Esophagus squamous epithelium (tissue), 5 donors: ENCODE measurements at regions not wholly inside any gene's neighbourhood (a gene's known extent, or its start where the extent isn't known, plus 50 kb on each side); places are given as distances from the start of the nearest gene placed in this dataset.

Source experiments
- DNase-seq: peaks from one replicate; lab custom pipeline; 2025; lab: John Stamatoyannopoulos, UW
- H3K27ac ChIP-seq, 4 donors: fragments of 200-600 bp; sonication (generic); one replicate each; pipeline ENCODE4 v1.5.1; 2016 to 2019; ENCODE audit warnings: mild to moderate bottlenecking in 1 of 4
- H3K27me3 ChIP-seq, 4 donors: fragments of 200-600 bp; sonication (generic); 1 replicate in 3 of 4; 2 replicates in 1 of 4; pipeline versions ENCODE4 v1.5.1 to v1.6.0; 2017 to 2021; ENCODE audit warnings: antibody characterized with exemption in 1 of 4
- H3K36me3 ChIP-seq, 3 donors: fragments of 200-600 bp; sonication (generic); one replicate each; pipeline ENCODE4 v1.5.1; 2016 to 2019
- H3K4me1 ChIP-seq, 3 donors: fragments of 200-600 bp; sonication (generic); one replicate each; pipeline ENCODE4 v1.5.1; 2017 to 2019
- H3K4me3 ChIP-seq, 4 donors: fragments of 200-600 bp; sonication (generic); 1 replicate in 3 of 4; 2 replicates in 1 of 4; pipeline ENCODE4 v1.5.1; 2016 to 2019; ENCODE audit warnings: mild to moderate bottlenecking in 2 of 4, moderate library complexity in 1 of 4
- H3K9me3 ChIP-seq, 3 donors: fragments of 200-600 bp; sonication (generic); one replicate each; pipeline ENCODE4 v1.5.1; 2016 to 2019
- POLR2A ChIP-seq, 4 donors: fragments of 450-650 bp; IDR thresholded peaks; one replicate each; pipeline ENCODE4 v1.6.1; 2017; ENCODE audit warnings: antibody characterized with exemption in 4 of 4, mild to moderate bottlenecking in 4 of 4, moderate library complexity in 3 of 4
- WGBS, 2 donors: methylation state at CpG; one replicate each; pipeline ENCODE4 v1.1.5; 2018; 5-methylcytosine and 5-hydroxymethylcytosine counted together
- intact Hi-C: fragments of 100-400 bp; cut with DNase I; formaldehyde crosslinking; loops from one replicate; pipeline ENCODE4 v1.15.0; 2022
- TF ChIP-seq, protein P1 (sequence below), 6 experiments: fragments of 450-650 bp in 4 of 6; fragments of 200-600 bp in 2 of 6; sonication (generic) in 2 of 6; IDR thresholded peaks; one replicate each; pipeline ENCODE4 v1.5.1; 2016 to 2019; ENCODE audit warnings: antibody characterized with exemption in 6 of 6, mild to moderate bottlenecking in 4 of 6, moderate library complexity in 4 of 6
- donor health status: DM: yes; HTN: yes; CAD: no.

GRCh38 chr5:29296548-29296947 lies 1896.9 kb upstream of the CDH6 start:
- intact Hi-C loops = no loop called here
- DNase-seq = no peak
- no peak overlapping the region for H3K27ac ChIP-seq
- peaks cover 0 to 8% (median 6%) of the 10 kb centered on the region in 3 donors for H3K9me3 ChIP-seq
- H3K27me3 ChIP-seq = no peaks in the 10 kb centered on the region
- TF ChIP-seq POLR2A (IDR thresholded peaks at IDR 0.05) = no peak
- TF ChIP-seq, protein P1, sequence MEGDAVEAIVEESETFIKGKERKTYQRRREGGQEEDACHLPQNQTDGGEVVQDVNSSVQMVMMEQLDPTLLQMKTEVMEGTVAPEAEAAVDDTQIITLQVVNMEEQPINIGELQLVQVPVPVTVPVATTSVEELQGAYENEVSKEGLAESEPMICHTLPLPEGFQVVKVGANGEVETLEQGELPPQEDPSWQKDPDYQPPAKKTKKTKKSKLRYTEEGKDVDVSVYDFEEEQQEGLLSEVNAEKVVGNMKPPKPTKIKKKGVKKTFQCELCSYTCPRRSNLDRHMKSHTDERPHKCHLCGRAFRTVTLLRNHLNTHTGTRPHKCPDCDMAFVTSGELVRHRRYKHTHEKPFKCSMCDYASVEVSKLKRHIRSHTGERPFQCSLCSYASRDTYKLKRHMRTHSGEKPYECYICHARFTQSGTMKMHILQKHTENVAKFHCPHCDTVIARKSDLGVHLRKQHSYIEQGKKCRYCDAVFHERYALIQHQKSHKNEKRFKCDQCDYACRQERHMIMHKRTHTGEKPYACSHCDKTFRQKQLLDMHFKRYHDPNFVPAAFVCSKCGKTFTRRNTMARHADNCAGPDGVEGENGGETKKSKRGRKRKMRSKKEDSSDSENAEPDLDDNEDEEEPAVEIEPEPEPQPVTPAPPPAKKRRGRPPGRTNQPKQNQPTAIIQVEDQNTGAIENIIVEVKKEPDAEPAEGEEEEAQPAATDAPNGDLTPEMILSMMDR (IDR thresholded peaks at IDR 0.05) = no peak
- no peaks in the 10 kb centered on the region for H3K4me1 ChIP-seq
- H3K36me3 ChIP-seq = no peaks in the 10 kb centered on the region
- H3K4me3 ChIP-seq = no peak overlapping the region
- WGBS, 2 donors = 80 to 100% methylated on average over 2 to 3 of the region's 21 CpGs

DNA sequence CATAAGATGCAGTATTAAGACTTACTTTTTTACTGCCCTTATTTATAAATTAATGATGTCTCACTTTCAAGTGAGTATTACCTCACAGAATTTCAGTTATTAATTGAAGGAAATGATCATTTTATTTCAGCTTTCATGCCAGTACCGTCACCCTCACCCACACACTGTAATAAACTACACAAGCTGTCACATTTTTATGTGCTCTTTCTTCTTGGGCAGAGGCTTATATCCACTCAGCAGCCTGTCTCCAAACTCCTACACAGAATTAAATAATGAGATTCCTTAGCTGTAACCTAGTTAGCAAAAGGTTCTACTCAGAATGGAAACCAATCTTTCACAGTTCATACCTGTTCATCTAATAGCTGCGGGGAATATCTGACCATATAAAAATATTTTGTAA lies 1915.8 kb upstream of the CDH6 start:
- Histone ChIP-seq H3K27ac (no peak overlapping the region), H3K27me3 (no peaks in the 10 kb centered on the region), H3K4me3 (no peak overlapping the region), H3K4me1 (no peaks in the 10 kb centered on the region), H3K36me3 (no peaks in the 10 kb centered on the region), H3K9me3 (peaks cover 0 to 6% (median 0%) of the 10 kb centered on the region in 3 donors)
- intact Hi-C loops = no loop called here
- 61 to 73% methylated on average over 2 of the region's 2 CpGs for WGBS, 2 donors
- no peak for TF ChIP-seq POLR2A (IDR thresholded peaks at IDR 0.05)
- TF ChIP-seq, protein P1 (IDR thresholded peaks at IDR 0.05) = no peak
- no peak for DNase-seq

- Histone ChIP-seq H3K4me1 (no peaks in the 10 kb centered on the region), H3K27me3 (no peaks in the 10 kb centered on the region), H3K4me3 (no peak overlapping the region), H3K9me3 (peaks cover 0 to 6% (median 0%) of the 10 kb centered on the region in 3 donors), H3K27ac (no peak overlapping the region), H3K36me3 (no peaks in the 10 kb centered on the region)
- WGBS, 2 donors = 63 to 89% methylated on average over 1 of the region's 1 CpG
- TF ChIP-seq POLR2A (IDR thresholded peaks at IDR 0.05) = no peak
- TF ChIP-seq, protein P1 (IDR thresholded peaks at IDR 0.05) = no peak
- no peak for DNase-seq
- intact Hi-C loops = no loop called here
Observed at GRCh38 chr5:29276371-29276770, 1917.1 kb upstream of the CDH6 start.

GRCh38 chr5:29263915-29264351 lies 1929.6 kb upstream of the CDH6 start:
- Histone ChIP-seq H3K4me3 (no peak overlapping the region), H3K27me3 (no peaks in the 10 kb centered on the region), H3K36me3 (no peaks in the 10 kb centered on the region), H3K4me1 (no peaks in the 10 kb centered on the region), H3K27ac (no peak overlapping the region), H3K9me3 (peaks cover 0 to 4% (median 0%) of the 10 kb centered on the region in 3 donors)
- intact Hi-C loops = no loop called here
- WGBS, 2 donors = 82 to 90% methylated on average over 2 to 4 of the region's 4 CpGs
- no peak for DNase-seq
- TF ChIP-seq, protein P1 (IDR thresholded peaks at IDR 0.05) = no peak
- no peak for TF ChIP-seq POLR2A (IDR thresholded peaks at IDR 0.05)

DNA sequence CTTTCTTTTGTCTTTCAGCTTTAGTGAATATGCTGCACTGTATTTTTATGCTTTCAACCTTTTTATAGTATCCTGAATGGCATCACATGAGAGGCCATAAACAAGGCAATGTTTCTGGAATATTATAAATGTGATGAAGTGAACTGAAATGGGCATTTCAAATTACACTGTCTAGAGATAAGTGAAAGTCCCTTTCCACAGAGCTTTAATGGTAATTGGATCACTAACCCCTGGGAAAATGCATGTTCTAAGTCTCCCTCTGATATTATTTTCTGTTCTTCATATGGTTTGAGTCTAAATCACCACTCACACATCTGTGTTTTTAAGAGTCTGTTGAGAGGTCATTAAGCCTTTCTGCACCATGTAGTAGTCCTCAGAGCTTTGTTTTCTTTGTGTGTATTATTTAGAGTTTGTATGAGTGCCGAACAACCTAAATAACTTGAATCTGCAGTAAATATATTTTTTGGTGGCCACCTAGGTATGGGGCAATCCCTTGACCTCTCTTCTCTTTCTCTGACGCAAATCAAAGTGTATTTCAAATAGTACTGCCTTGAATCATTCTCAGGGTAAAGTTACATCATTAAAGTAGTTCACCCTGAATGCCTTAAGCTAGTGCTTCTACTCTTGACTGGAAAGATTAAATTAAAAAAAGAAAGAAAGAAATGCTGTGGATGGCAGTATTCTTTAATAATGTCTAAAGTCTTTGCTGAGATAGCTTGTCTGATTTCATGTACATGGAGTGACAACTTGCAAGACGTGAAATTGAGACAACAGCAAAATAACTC lies 1931.0 kb upstream of the CDH6 start:
- DNase-seq = no peak
- 55 to 68% methylated on average over 3 of the region's 3 CpGs for WGBS, 2 donors
- TF ChIP-seq, protein P1 (IDR thresholded peaks at IDR 0.05) = no peak
- TF ChIP-seq POLR2A (IDR thresholded peaks at IDR 0.05) = no peak
- Histone ChIP-seq H3K36me3 (no peaks in the 10 kb centered on the region), H3K27ac (no peak overlapping the region), H3K4me3 (no peak overlapping the region), H3K9me3 (peaks cover 0 to 4% (median 0%) of the 10 kb centered on the region in 3 donors), H3K4me1 (no peaks in the 10 kb centered on the region), H3K27me3 (no peaks in the 10 kb centered on the region)
- intact Hi-C loops = no loop called here
